ENCODE measurements at regions not wholly inside any gene's neighbourhood (a gene's known extent, or its start where the extent isn't known, plus 50 kb on each side); places are given as distances from the start of the nearest gene placed in this dataset.

- no peak for ATAC-seq (ENCODE audit: low read depth)
- Histone ChIP-seq H3K27me3 (ENCODE audit: control insufficient read depth, insufficient read depth, low read length) (peaks cover 27% of the 10 kb centered on the region), H3K9ac (ENCODE audit: low read depth, low read length) (no peak overlapping the region), H3K27ac (ENCODE audit: insufficient read depth, low read length) (no peak overlapping the region), H3K23ac (ENCODE audit: low read depth, low read length) (no peak overlapping the region), H2BK20ac (ENCODE audit: low read depth, low read length) (no peak overlapping the region), H4K5ac (ENCODE audit: low read depth, low read length) (no peak overlapping the region), H3K14ac (replicated peaks; ENCODE audit: low read depth, low read length) (no peak overlapping the region), H3K9me1 (ENCODE audit: insufficient read depth, low read length) (no peaks in the 10 kb centered on the region), H3K4me2 (ENCODE audit: low read depth, low read length) (no peak overlapping the region), H2AFZ (replicated peaks; ENCODE audit: low read length, poor library complexity) (no peak overlapping the region), H3K56ac (ENCODE audit: extremely low read depth, insufficient read depth, low read length) (no peak overlapping the region), H3K36me3 (ENCODE audit: control insufficient read depth, insufficient read depth, low read length) (no peaks in the 10 kb centered on the region), H3K4me3 (ENCODE audit: insufficient read depth, low read depth, low read length) (no peak overlapping the region), H3K4me1 (ENCODE audit: control insufficient read depth, insufficient read depth, low read length) (no peaks in the 10 kb centered on the region), H2BK5ac (ENCODE audit: low read depth, low read length, poor library complexity, severe bottlenecking) (no peak overlapping the region), H3K79me1 (ENCODE audit: low read depth in 1 of 2, low read length in 2 of 2) (no peaks in the 10 kb centered on the region), H2BK120ac (ENCODE audit: low read depth, low read length) (no peak overlapping the region), H4K8ac (ENCODE audit: low read depth in 2 of 2, low read length in 2 of 2) (no peak overlapping the region), H2BK15ac (ENCODE audit: low read depth, low read length) (no peak overlapping the region), H3K9me3 (ENCODE audit: control insufficient read depth, insufficient read depth, low read length) (no peaks in the 10 kb centered on the region), H4K91ac (ENCODE audit: insufficient read depth, low read depth, low read length) (no peak overlapping the region), H3K4ac (ENCODE audit: low read depth, low read length) (no peak overlapping the region), H2AK9ac (replicated peaks; ENCODE audit: low read depth, low read length, poor library complexity) (no peak overlapping the region), H4K20me1 (ENCODE audit: insufficient read depth, low read length) (no peaks in the 10 kb centered on the region), H3K18ac (ENCODE audit: low read depth, low read length) (no peak overlapping the region), H2AK5ac (ENCODE audit: low read depth, low read length) (no peak overlapping the region)
- POLR2A ChIA-PET (ENCODE audit: unreplicated experiment), result no interaction called here
- CTCF ChIA-PET, result no interaction called here
- WGBS, 2 experiments (ENCODE audit: extremely low coverage in 2 of 2, insufficient read length in 1 of 2), result no CpG with 5 or more reads among the region's 2 CpGs
- no peak for DNase-seq
- dilution Hi-C loops (cut with HindIII; ENCODE audit: low sequenced_read_pairs, unreplicated experiment), result no loop called here
- TF ChIP-seq POLR2A (IDR thresholded peaks at IDR 0.05; ENCODE audit: low read depth, low read length) (no peak), CEBPB (IDR thresholded peaks at IDR 0.05; ENCODE audit: low read depth, low read length) (no peak), BHLHE40 (IDR thresholded peaks at IDR 0.05; ENCODE audit: low read depth, low read length) (no peak), USF2 (IDR thresholded peaks at IDR 0.05; ENCODE audit: low read depth, low read length) (no peak), FOS (IDR thresholded peaks at IDR 0.05; ENCODE audit: low read depth, low read length) (no peak), MXI1 (IDR thresholded peaks at IDR 0.05; ENCODE audit: borderline replicate concordance, low read depth, low read length) (no peak), RAD21 (IDR thresholded peaks at IDR 0.05; ENCODE audit: low read length) (no peak), RFX5 (IDR thresholded peaks at IDR 0.05; ENCODE audit: low read depth, low read length) (no peak), SMC3 (IDR thresholded peaks at IDR 0.05; ENCODE audit: low read depth, low read length) (no peak), CTCF (conservative IDR thresholded peaks at IDR 0.05; ENCODE audit: low read depth, low read length) (no peak), MAFK (IDR thresholded peaks at IDR 0.05; ENCODE audit: low read depth, low read length) (no peak), RCOR1 (IDR thresholded peaks at IDR 0.05; ENCODE audit: insufficient replicate concordance, low read length) (no peak), ELK1 (IDR thresholded peaks at IDR 0.05; ENCODE audit: borderline replicate concordance, low read depth, low read length) (no peak), CHD1 (IDR thresholded peaks at IDR 0.05; ENCODE audit: low read depth, low read length) (no peak), NFE2L2 (IDR thresholded peaks at IDR 0.05; ENCODE audit: low read depth, low read length) (no peak), MAZ (IDR thresholded peaks at IDR 0.05; ENCODE audit: borderline replicate concordance, low read depth, low read length) (no peak)
- in situ Hi-C loops (cut with MboI; ENCODE audit: low sequenced_read_pairs), result no loop called here
- intact Hi-C loops (cut with micrococcal nuclease), result no loop called here
- BruUV-seq (replicated peaks), result no TSS peak
These were observed 207.5 kb upstream of the PELI2 start for GRCh38 chr14:55910601-55911243.
